Transverse colon (tissue), 4 donors: ENCODE measurements at regions not wholly inside any gene's neighbourhood (a gene's known extent, or its start where the extent isn't known, plus 50 kb on each side); places are given as distances from the start of the nearest gene placed in this dataset.

Experiments used
- DNase-seq: peaks from one replicate; pipeline ENCODE4 v3.0.0-alpha.2; 2019
- H3K27ac ChIP-seq, 4 donors: fragments of 200-600 bp; sonication (generic); 2 replicates each; pipeline ENCODE4 v1.5.1; 2016 to 2018; ENCODE audit warnings: inconsistent platforms in 4 of 4
- H3K27me3 ChIP-seq: fragments of 200-600 bp; sonication (generic); 2 replicates; pipeline ENCODE4 v1.5.1; 2017; ENCODE audit warnings: inconsistent platforms
- H3K36me3 ChIP-seq, 4 donors: fragments of 200-600 bp; sonication (generic); 2 replicates each; pipeline ENCODE4 v1.5.1; 2017 to 2019; ENCODE audit warnings: inconsistent platforms in 4 of 4
- H3K4me1 ChIP-seq, 4 donors: fragments of 200-600 bp; sonication (generic); 2 replicates each; pipeline ENCODE4 v1.5.1; 2017 to 2020; ENCODE audit warnings: inconsistent platforms in 4 of 4
- H3K4me3 ChIP-seq, 4 donors: fragments of 200-600 bp; sonication (generic); 1 replicate in 1 of 4; 2 replicates in 3 of 4; pipeline versions ENCODE4 v1.5.1 to v1.6.1; 2017 to 2019; ENCODE audit warnings: inconsistent platforms in 4 of 4
- H3K9me3 ChIP-seq, 2 donors: fragments of 200-600 bp; sonication (generic); 2 replicates each; pipeline ENCODE4 v1.5.1; 2017 to 2019; ENCODE audit warnings: inconsistent platforms in 2 of 2
- CTCF ChIP-seq, 5 experiments: fragments of 200-600 bp in 3 of 5; fragments of 450-650 bp in 2 of 5; sonication (generic) in 3 of 5; IDR thresholded peaks; 1 replicate in 2 of 5; 2 replicates in 3 of 5; pipeline ENCODE4 v1.5.1; 2016 to 2017; ENCODE audit warnings: antibody characterized with exemption in 5 of 5, inconsistent platforms in 3 of 5, mild to moderate bottlenecking in 2 of 5, moderate library complexity in 1 of 5
- EP300 ChIP-seq: sonication (generic); formaldehyde crosslinking; IDR thresholded peaks from one replicate; pipeline ENCODE4 v1.6.1; 2017; ENCODE audit warnings: antibody characterized with exemption, low read depth
- POLR2A ChIP-seq: fragments of 450-650 bp; IDR thresholded peaks from one replicate; pipeline ENCODE4 v1.6.1; 2016; ENCODE audit warnings: antibody characterized with exemption, mild to moderate bottlenecking, moderate library complexity
- POLR2AphosphoS5 ChIP-seq, 3 donors: sonication (generic); formaldehyde crosslinking; IDR thresholded peaks; one replicate each; pipeline ENCODE4 v1.6.1; 2016; ENCODE audit warnings: antibody characterized with exemption in 3 of 3
- WGBS, 2 donors: methylation state at CpG; one replicate each; pipeline ENCODE4 v1.1.5; 2018; ENCODE audit warnings: low coverage in 1 of 2; 5-methylcytosine and 5-hydroxymethylcytosine counted together
- in situ Hi-C, 4 donors: fragments of 200-750 bp; cut with MboI; loops; one replicate each; pipeline versions ENCODE4 v1.15.0 to v1.15.1; 2017; ENCODE audit warnings: low sequenced_read_pairs in 3 of 4, low pct_ligation_motif_present in 1 of 4, low pct_unique_long_range_greater_than_20kb in 1 of 4
- intact Hi-C: fragments of 100-400 bp; cut with DNase I; formaldehyde crosslinking; loops from one replicate; pipeline ENCODE4 v1.15.1; 2023; ENCODE audit warnings: low total_unique reads

GRCh38 chr10:6362879-6363278, 160.1 kb downstream of the PFKFB3 start:
- H3K4me1 ChIP-seq: no peaks in the 10 kb centered on the region
- H3K27me3 ChIP-seq: no peaks in the 10 kb centered on the region
- peaks cover 0 to 2% (median 0%) of the 10 kb centered on the region in 4 donors for H3K36me3 ChIP-seq
- H3K4me3 ChIP-seq: no peak overlapping the region
- in situ Hi-C loops (no loop called here), intact Hi-C loops (no loop called here)
- TF ChIP-seq EP300 (no peak), POLR2A (no peak), CTCF (IDR thresholded peaks at IDR 0.05) (no peak), POLR2AphosphoS5 (IDR thresholded peaks at IDR 0.05) (no peak)
- DNase-seq: no peak
- no peaks in the 10 kb centered on the region for H3K9me3 ChIP-seq
- H3K27ac ChIP-seq: no peak overlapping the region

GRCh38 chr10:6363511-6363910, 160.8 kb downstream of the PFKFB3 start:
- TF ChIP-seq POLR2A: no peak
- TF ChIP-seq EP300: no peak
- H3K36me3 ChIP-seq: peaks cover 0 to 2% (median 0%) of the 10 kb centered on the region in 4 donors
- no peak overlapping the region for H3K4me3 ChIP-seq
- H3K9me3 ChIP-seq: no peaks in the 10 kb centered on the region
- no peaks in the 10 kb centered on the region for H3K4me1 ChIP-seq
- DNase-seq: no peak
- in situ Hi-C loops: no loop called here
- intact Hi-C loops: no loop called here
- no peaks in the 10 kb centered on the region for H3K27me3 ChIP-seq
- H3K27ac ChIP-seq: no peak overlapping the region
- WGBS, 2 donors: 40 to 74% methylated on average over 1 of the region's 1 CpG

GRCh38 chr10:6364283-6364682, 161.6 kb downstream of the PFKFB3 start:
- TF ChIP-seq POLR2A (no peak), EP300 (no peak), POLR2AphosphoS5 (IDR thresholded peaks at IDR 0.05) (no peak), CTCF (IDR thresholded peaks at IDR 0.05) (no peak)
- in situ Hi-C loops: no loop called here
- Histone ChIP-seq H3K4me3 (no peak overlapping the region), H3K4me1 (no peaks in the 10 kb centered on the region), H3K9me3 (no peaks in the 10 kb centered on the region), H3K36me3 (peaks cover 0 to 2% (median 0%) of the 10 kb centered on the region in 4 donors), H3K27me3 (no peaks in the 10 kb centered on the region), H3K27ac (no peak overlapping the region)
- DNase-seq: no peak
- intact Hi-C loops: no loop called here
- WGBS, 2 donors: 94% methylated on average over 2 of the region's 2 CpGs; no CpG with 5 or more reads in 1 of the 2 donors

- Histone ChIP-seq H3K27me3 (no peaks in the 10 kb centered on the region), H3K27ac (no peak overlapping the region), H3K4me1 (no peaks in the 10 kb centered on the region), H3K36me3 (peaks cover 0 to 2% (median 0%) of the 10 kb centered on the region in 4 donors), H3K4me3 (no peak overlapping the region), H3K9me3 (no peaks in the 10 kb centered on the region)
- intact Hi-C loops (no loop called here), in situ Hi-C loops (no loop called here)
- WGBS, 2 donors: 76% methylated on average over 3 of the region's 3 CpGs; no CpG with 5 or more reads in 1 of the 2 donors
- no peak for DNase-seq
- TF ChIP-seq POLR2AphosphoS5 (IDR thresholded peaks at IDR 0.05) (no peak), CTCF (IDR thresholded peaks at IDR 0.05) (no peak), EP300 (no peak), POLR2A (no peak)
These were observed 162.2 kb downstream of the PFKFB3 start for GRCh38 chr10:6364893-6365292.

GRCh38 chr10:6365384-6365783, 162.7 kb downstream of the PFKFB3 start:
- 84 to 85% methylated on average over 4 of the region's 4 CpGs for WGBS, 2 donors
- DNase-seq: no peak
- Histone ChIP-seq H3K4me1 (no peaks in the 10 kb centered on the region), H3K27ac (no peak overlapping the region), H3K4me3 (no peak overlapping the region), H3K27me3 (no peaks in the 10 kb centered on the region), H3K36me3 (peaks cover 0 to 2% (median 0%) of the 10 kb centered on the region in 4 donors), H3K9me3 (no peaks in the 10 kb centered on the region)
- TF ChIP-seq POLR2AphosphoS5 (IDR thresholded peaks at IDR 0.05): no peak
- TF ChIP-seq CTCF (IDR thresholded peaks at IDR 0.05): no peak
- no peak for TF ChIP-seq EP300
- TF ChIP-seq POLR2A: no peak
- intact Hi-C loops (no loop called here), in situ Hi-C loops (no loop called here)
